ENCODE measurements at regions not wholly inside any gene's neighbourhood (a gene's known extent, or its start where the extent isn't known, plus 50 kb on each side); places are given as distances from the start of the nearest gene placed in this dataset.

- TF ChIP-seq CTCF (IDR thresholded peaks at IDR 0.05) (no peak), POLR2A (IDR thresholded peaks at IDR 0.05) (no peak), POLR2AphosphoS5 (IDR thresholded peaks at IDR 0.05) (no peak)
Measured at GRCh38 chr6:126867641-126868040, 250.8 kb upstream of the RSPO3 start.
